ENCODE measurements at regions not wholly inside any gene's neighbourhood (a gene's known extent, or its start where the extent isn't known, plus 50 kb on each side); places are given as distances from the start of the nearest gene placed in this dataset.

- Histone ChIP-seq H3K36me3 (no peaks in the 10 kb centered on the region), H3K4me2 (no peak overlapping the region), H3K27me3 (no peaks in the 10 kb centered on the region), H3K27ac (no peak overlapping the region), H3K9me3 (replicated peaks in 1 of 11) (0 out of 22 replicates have a peak, but pooled peaks cover 0 to 3% (median 0%) of the 10 kb centered on the region in 11 experiments), H3K4me1 (peaks cover 6 to 18% (median 11%) of the 10 kb centered on the region in 10 experiments; a peak in 14 of 20 replicates), H3K9ac (no peak overlapping the region), H3K4me3 (no peak overlapping the region), H4K20me1 (no peaks in the 10 kb centered on the region)
- no peak for TF ChIP-seq Cebpa-rat (IDR thresholded peaks at IDR 0.05)
Measured at GRCh38 chr5:145345511-145346287, 489.4 kb downstream of the PRELID2 start.

DNA sequence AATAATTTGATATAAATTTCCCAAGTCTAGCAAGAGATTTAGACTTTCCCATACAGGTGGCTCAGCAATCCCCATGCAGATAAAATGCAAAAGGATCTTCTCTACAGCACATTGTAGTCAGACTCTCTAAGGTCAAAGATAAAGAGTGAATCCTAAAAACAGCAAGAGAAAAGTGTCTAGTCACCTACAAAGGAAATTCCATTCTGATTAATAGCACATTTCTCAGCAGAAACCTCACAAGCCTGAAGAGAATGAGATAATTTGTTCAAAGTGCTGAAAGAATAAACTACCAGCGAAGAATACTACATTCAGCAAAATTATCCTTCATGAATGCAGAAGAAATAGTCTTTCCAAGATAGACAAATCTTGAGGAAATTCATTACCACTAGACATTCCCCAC lies 493.3 kb downstream of the PRELID2 start:
- H3K27me3 ChIP-seq, result no peaks in the 10 kb centered on the region
- H3K27ac ChIP-seq, result no peak overlapping the region
- no peaks in the 10 kb centered on the region; a peak in 1 of 22 replicates for H4K20me1 ChIP-seq
- no peak overlapping the region for H3K4me2 ChIP-seq
- no peak for TF ChIP-seq Cebpa-rat (IDR thresholded peaks at IDR 0.05)
- H3K9ac ChIP-seq, result no peak overlapping the region
- no peaks in the 10 kb centered on the region for H3K36me3 ChIP-seq
- H3K4me3 ChIP-seq, result no peak overlapping the region
- peaks cover 0 to 7% (median 4%) of the 10 kb centered on the region in 10 experiments; a peak in 13 of 20 replicates for H3K4me1 ChIP-seq
- peaks cover 0 to 3% (median 0%) of the 10 kb centered on the region in 11 experiments; a peak in 1 of 22 replicates for H3K9me3 ChIP-seq (replicated peaks in 1 of 11)

DNA sequence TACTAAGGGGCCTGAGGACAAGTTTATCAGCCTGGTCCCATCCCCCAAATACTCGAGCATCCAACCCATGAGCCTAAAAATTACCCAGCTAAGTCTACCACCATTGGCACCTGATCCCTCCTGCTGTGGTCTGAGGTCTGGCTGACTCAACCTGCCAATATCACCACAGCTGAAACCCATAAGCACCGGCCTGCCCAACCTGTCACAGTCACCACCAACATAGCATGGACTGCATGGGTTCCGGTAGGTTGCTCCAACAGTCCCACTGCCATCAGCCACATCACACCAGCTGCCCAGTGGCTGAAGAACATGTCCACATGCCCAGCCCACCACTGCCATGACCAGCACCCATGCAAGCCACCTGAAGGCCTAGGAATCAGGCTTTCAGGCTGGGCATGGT lies 495.0 kb downstream of the PRELID2 start:
- TF ChIP-seq Cebpa-rat (IDR thresholded peaks at IDR 0.05), result no peak; a peak in 1 of 22 replicates
- H3K27me3 ChIP-seq, result no peaks in the 10 kb centered on the region
- H3K4me2 ChIP-seq, result no peak overlapping the region
- H3K4me1 ChIP-seq, result no peaks in the 10 kb centered on the region
- no peak overlapping the region for H3K27ac ChIP-seq
- H3K9me3 ChIP-seq (replicated peaks in 1 of 11), result peaks cover 5 to 11% (median 6%) of the 10 kb centered on the region in 11 experiments; a peak in 17 of 22 replicates
- H3K9ac ChIP-seq, result no peak overlapping the region
- H4K20me1 ChIP-seq, result no peaks in the 10 kb centered on the region; a peak in 1 of 22 replicates
- H3K36me3 ChIP-seq, result no peaks in the 10 kb centered on the region
- no peak overlapping the region for H3K4me3 ChIP-seq

- Histone ChIP-seq H4K20me1 (no peaks in the 10 kb centered on the region), H3K4me1 (no peaks in the 10 kb centered on the region), H3K9ac (no peak overlapping the region), H3K27ac (no peak overlapping the region), H3K4me2 (no peak overlapping the region), H3K36me3 (no peaks in the 10 kb centered on the region), H3K9me3 (replicated peaks in 1 of 11) (peaks cover 0 to 8% (median 5%) of the 10 kb centered on the region in 11 experiments; a peak in 8 of 22 replicates), H3K4me3 (no peak overlapping the region), H3K27me3 (no peaks in the 10 kb centered on the region)
- TF ChIP-seq Cebpa-rat (IDR thresholded peaks at IDR 0.05), result no peak
Measured at GRCh38 chr5:145324767-145325479, 510.2 kb downstream of the PRELID2 start.

DNA sequence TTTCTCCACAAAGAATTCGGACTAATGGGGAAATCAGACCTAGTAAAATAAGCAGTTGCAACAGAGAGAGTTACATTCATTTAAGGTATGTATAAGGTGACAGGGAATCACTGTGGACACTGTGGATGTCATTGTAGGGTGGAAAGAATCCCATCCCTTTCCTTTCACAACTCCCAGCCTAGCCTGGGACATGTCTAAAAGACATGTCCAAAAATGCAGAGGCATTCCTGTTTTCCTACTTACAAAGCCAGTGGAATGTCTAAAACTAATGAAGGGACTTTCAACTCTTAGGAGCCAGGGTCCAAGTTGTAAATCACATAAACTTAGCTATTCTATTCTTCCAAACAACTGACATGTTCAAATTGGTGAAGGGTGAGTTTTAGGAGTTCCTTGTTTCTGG lies 511.0 kb downstream of the PRELID2 start:
- H3K4me2 ChIP-seq, result no peak overlapping the region

GRCh38 chr5:145316282-145316681 lies 518.9 kb downstream of the PRELID2 start:
- Histone ChIP-seq H3K27me3 (no peaks in the 10 kb centered on the region), H3K9ac (no peak overlapping the region), H3K27ac (no peak overlapping the region), H3K9me3 (replicated peaks in 1 of 11) (no peaks in the 10 kb centered on the region; a peak in 1 of 22 replicates), H3K36me3 (no peaks in the 10 kb centered on the region), H4K20me1 (no peaks in the 10 kb centered on the region), H3K4me3 (no peak overlapping the region), H3K4me1 (no peaks in the 10 kb centered on the region), H3K4me2 (no peak overlapping the region)
- no peak for TF ChIP-seq Cebpa-rat (IDR thresholded peaks at IDR 0.05)

More for the DNA sequence above, 511.0 kb downstream of the PRELID2 start:
- peaks cover 0 to 8% (median 5%) of the 10 kb centered on the region in 11 experiments; a peak in 9 of 22 replicates for H3K9me3 ChIP-seq (replicated peaks in 1 of 11)
- H3K4me1 ChIP-seq, result no peaks in the 10 kb centered on the region
- no peak overlapping the region for H3K9ac ChIP-seq
- H3K36me3 ChIP-seq, result no peaks in the 10 kb centered on the region
- no peak for TF ChIP-seq Cebpa-rat (IDR thresholded peaks at IDR 0.05)
- no peak overlapping the region for H3K4me3 ChIP-seq
- no peaks in the 10 kb centered on the region for H4K20me1 ChIP-seq
- H3K27ac ChIP-seq, result no peak overlapping the region
- H3K27me3 ChIP-seq, result no peaks in the 10 kb centered on the region

GRCh38 chr5:145307866-145308382 lies 527.2 kb downstream of the PRELID2 start:
- H3K4me1 ChIP-seq, result no peaks in the 10 kb centered on the region
- H3K36me3 ChIP-seq, result no peaks in the 10 kb centered on the region
- H4K20me1 ChIP-seq, result no peaks in the 10 kb centered on the region
- H3K27ac ChIP-seq, result no peak overlapping the region
- H3K9ac ChIP-seq, result no peak overlapping the region
- no peaks in the 10 kb centered on the region for H3K9me3 ChIP-seq (replicated peaks in 1 of 11)
- H3K27me3 ChIP-seq, result no peaks in the 10 kb centered on the region
- H3K4me3 ChIP-seq, result no peak overlapping the region
- H3K4me2 ChIP-seq, result no peak overlapping the region
- no peak for TF ChIP-seq Cebpa-rat (IDR thresholded peaks at IDR 0.05)

DNA sequence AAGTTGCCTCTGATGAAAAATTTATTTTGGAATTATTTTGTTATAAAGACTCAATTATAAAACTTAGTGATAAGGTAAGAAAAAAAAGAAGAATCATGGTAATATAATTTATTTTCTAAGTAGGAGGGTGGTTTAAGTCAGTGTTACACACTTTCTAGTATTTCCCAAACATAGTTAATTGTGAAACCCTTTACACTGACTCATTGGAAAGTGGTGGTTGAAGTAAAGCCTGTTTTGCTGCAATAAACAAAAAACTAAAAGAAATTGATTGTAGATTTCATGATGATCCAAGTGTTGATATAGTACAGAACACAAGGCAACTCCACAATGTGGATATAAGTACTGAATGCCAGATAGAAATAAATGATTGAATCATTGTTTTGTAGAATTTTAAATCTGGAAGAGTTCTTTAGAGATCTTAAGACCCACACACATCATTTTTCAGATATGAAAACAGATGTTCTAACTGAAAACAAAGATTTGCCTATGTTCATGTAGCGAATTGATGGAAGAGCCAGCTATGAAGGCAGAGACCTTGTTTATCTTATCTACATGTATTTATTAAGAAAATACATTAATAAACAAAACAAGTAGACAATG lies 539.8 kb downstream of the PRELID2 start:
- Histone ChIP-seq H3K4me2 (no peak overlapping the region), H3K9ac (no peak overlapping the region), H4K20me1 (no peaks in the 10 kb centered on the region), H3K27me3 (no peaks in the 10 kb centered on the region), H3K36me3 (no peaks in the 10 kb centered on the region), H3K4me1 (no peaks in the 10 kb centered on the region), H3K4me3 (no peak overlapping the region), H3K9me3 (replicated peaks in 1 of 11) (no peaks in the 10 kb centered on the region), H3K27ac (no peak overlapping the region)
- TF ChIP-seq Cebpa-rat (IDR thresholded peaks at IDR 0.05), result no peak

DNA sequence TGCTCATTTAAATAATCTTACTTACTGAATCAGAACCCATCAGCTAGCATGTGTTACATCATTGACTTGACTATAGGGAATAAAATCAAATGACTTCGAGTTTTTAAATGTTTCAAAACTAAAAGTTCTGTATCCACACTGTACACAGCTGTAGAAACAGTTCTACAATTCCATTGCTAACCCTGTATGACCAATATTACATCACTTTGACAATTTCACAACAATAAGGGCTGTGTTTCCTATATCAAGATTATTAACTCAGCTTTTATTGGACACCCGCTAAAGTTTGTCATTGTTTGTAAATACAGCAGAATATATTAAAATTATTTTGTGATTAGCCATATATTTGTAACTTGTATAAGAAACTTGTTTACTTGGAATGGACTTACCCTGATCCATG lies 540.8 kb downstream of the PRELID2 start:
- no peak for TF ChIP-seq Cebpa-rat (IDR thresholded peaks at IDR 0.05)
- no peaks in the 10 kb centered on the region for H3K4me1 ChIP-seq
- H3K4me3 ChIP-seq, result no peak overlapping the region
- H3K4me2 ChIP-seq, result no peak overlapping the region
- H4K20me1 ChIP-seq, result no peaks in the 10 kb centered on the region
- H3K27me3 ChIP-seq, result no peaks in the 10 kb centered on the region
- H3K9me3 ChIP-seq (replicated peaks in 1 of 11), result no peaks in the 10 kb centered on the region
- H3K9ac ChIP-seq, result no peak overlapping the region
- no peaks in the 10 kb centered on the region for H3K36me3 ChIP-seq
- no peak overlapping the region for H3K27ac ChIP-seq

Measured in BLaER1 treated with 17β-estradiol and CSF1 and Interleukin-3, amounts not matched to agents 10 nM and 100 nM (cell line).